HCT116 (cell line): ENCODE measurements at regions not wholly inside any gene's neighbourhood (a gene's known extent, or its start where the extent isn't known, plus 50 kb on each side); places are given as distances from the start of the nearest gene placed in this dataset.

ENCODE experiments used
- ATAC-seq: fragments of 200-7000 bp; cut with Tn5 transposase; 2 replicates; pipeline ENCODE4 v1.9.1; 2020; ENCODE audit warnings: mild to moderate bottlenecking, moderate library complexity
- BruUV-seq: library from RNA; stranded (reverse); fragments of 400-500 nt; replicated peaks from 2 replicates; lab custom pipeline; 2021; lab: Mats Ljungman, UMichigan
- CTCF ChIA-PET: fragments of 300-600 bp; sonication (Branson Sonifier 250); formaldehyde crosslinking; loops from one replicate; lab custom pipeline; 2021; ENCODE audit warnings: antibody characterized with exemption; lab: Charles Lee
- POLR2A ChIA-PET: fragments of 300-600, 350-600 bp; sonication (Branson Sonifier 250); formaldehyde crosslinking; loops from one replicate; lab custom pipeline; 2021; ENCODE audit warnings: antibody characterized with exemption; lab: Charles Lee
- RAD21 ChIA-PET, 2 experiments: fragments of 300-600 bp; sonication (Branson Sonifier 250); formaldehyde crosslinking; loops; one replicate each; lab custom pipeline; 2023; ENCODE audit warnings: low total read pairs in 2 of 2; ENCODE audit not compliant: uncharacterized antibody in 2 of 2, unreplicated experiment in 2 of 2, low non-redundant PET in 1 of 2; lab: Charles Lee
- DNase-seq: peaks from one replicate; pipeline ENCODE4 v3.0.0-alpha.2; 2010; ENCODE audit warnings: low read depth, low spot score
- H2AFZ ChIP-seq: fragments of 200-600 bp; shearing (Covaris generic), sonication (generic); 2 replicates; pipeline ENCODE4 v1.6.1; 2017; ENCODE audit warnings: low read depth, mixed run types, mixed read lengths, antibody characterized with exemption, low read length; ENCODE audit not compliant: poor library complexity, severe bottlenecking
- H3K27ac ChIP-seq: 2 replicates; pipeline ENCODE4 v1.5.1; 2012; ENCODE audit warnings: low read depth, low read length
- H3K27me3 ChIP-seq: fragments of 200-600 bp; sonication (generic); 2 replicates; pipeline ENCODE4 v1.6.1; 2016; ENCODE audit warnings: mixed run types, low read length, mixed read lengths; ENCODE audit not compliant: insufficient read depth
- H3K36me3 ChIP-seq, 2 experiments: fragments of 200-500 bp in 1 of 2; fragments of 200-600 bp in 1 of 2; sonication (Bioruptor generic) in 1 of 2; sonication (generic) in 1 of 2; 2 replicates each; pipeline versions ENCODE4 v1.5.1 to v1.6.1; 2014 to 2016; ENCODE audit warnings: low read length in 2 of 2, inconsistent platforms in 1 of 2, mixed read lengths in 1 of 2, mixed run types in 1 of 2; ENCODE audit not compliant: insufficient read depth in 2 of 2, control insufficient read depth in 1 of 2
- H3K4me1 ChIP-seq, 2 experiments: fragments of 200-600 bp in 1 of 2; sonication (generic) in 1 of 2; 2 replicates each; pipeline versions ENCODE4 v1.5.1 to v1.6.1; 2012 to 2017; ENCODE audit warnings: low read length in 2 of 2, inconsistent platforms in 1 of 2, mild to moderate bottlenecking in 1 of 2, mixed read lengths in 1 of 2, mixed run types in 1 of 2, moderate library complexity in 1 of 2; ENCODE audit not compliant: insufficient read depth in 2 of 2, control insufficient read depth in 1 of 2
- H3K4me2 ChIP-seq: fragments of 200-600 bp; sonication (generic); 2 replicates; pipeline ENCODE4 v1.6.1; 2017; ENCODE audit warnings: mixed run types, low read length, mixed read lengths
- H3K4me3 ChIP-seq, 2 experiments: fragments of 200-600 bp in 1 of 2; sonication (generic) in 1 of 2; replicated peaks in 1 of 2; 2 replicates each; pipeline ENCODE4 v1.5.1; 2011 to 2016; ENCODE audit warnings: low read length in 2 of 2, control low read depth in 1 of 2, low read depth in 1 of 2, mild to moderate bottlenecking in 1 of 2, mixed read lengths in 1 of 2, mixed run types in 1 of 2
- H3K79me2 ChIP-seq: fragments of 200-600 bp; sonication (generic); 2 replicates; pipeline ENCODE4 v1.6.1; 2017; ENCODE audit warnings: mild to moderate bottlenecking, mixed run types, low read length, moderate library complexity, mixed read lengths; ENCODE audit not compliant: insufficient read depth
- H3K9ac ChIP-seq: fragments of 200-600 bp; sonication (generic); 2 replicates; pipeline ENCODE4 v1.6.1; 2016; ENCODE audit warnings: low read length, mixed read lengths
- H3K9me2 ChIP-seq: fragments of 200-600 bp; sonication (generic), shearing (Covaris generic); 2 replicates; pipeline ENCODE4 v1.6.1; 2017; ENCODE audit warnings: mixed run types, mild to moderate bottlenecking, moderate library complexity; ENCODE audit not compliant: insufficient read depth
- H3K9me3 ChIP-seq, 2 experiments: fragments of 200-500 bp in 1 of 2; fragments of 200-600 bp in 1 of 2; sonication (Bioruptor generic) in 1 of 2; sonication (generic) in 1 of 2; 2 replicates each; pipeline ENCODE4 v1.6.1; 2014 to 2017; ENCODE audit warnings: low read length in 2 of 2, mixed read lengths in 2 of 2, inconsistent platforms in 1 of 2, low read depth in 1 of 2, mild to moderate bottlenecking in 1 of 2, mixed run types in 1 of 2, moderate library complexity in 1 of 2; ENCODE audit not compliant: control insufficient read depth in 1 of 2, insufficient read depth in 1 of 2
- H4K20me1 ChIP-seq: fragments of 200-600 bp; sonication (generic), shearing (Covaris generic); 2 replicates; pipeline ENCODE4 v1.6.1; 2017; ENCODE audit warnings: mixed run types, mild to moderate bottlenecking, moderate library complexity; ENCODE audit not compliant: insufficient read depth
- CBX3 ChIP-seq: IDR thresholded peaks from 2 replicates; pipeline ENCODE4 v1.6.1; 2012; ENCODE audit warnings: low read depth
- CEBPB ChIP-seq: IDR thresholded peaks from 2 replicates; pipeline ENCODE4 v1.6.1; 2012; ENCODE audit warnings: low read depth
- CTCF ChIP-seq, 3 experiments: fragments of 200-600 bp in 1 of 3; sonication (generic) in 1 of 3; IDR thresholded peaks in 2 of 3; conservative IDR thresholded peaks in 1 of 3; 2 replicates each; pipeline ENCODE4 v1.5.1; 2012 to 2017; ENCODE audit warnings: low read depth in 2 of 3, low read length in 2 of 3, antibody characterized with exemption in 1 of 3, borderline replicate concordance in 1 of 3, control low read depth in 1 of 3, mild to moderate bottlenecking in 1 of 3, mixed read lengths in 1 of 3, mixed run types in 1 of 3, moderate library complexity in 1 of 3; ENCODE audit not compliant: insufficient read depth in 1 of 3
- ELF1 ChIP-seq: IDR thresholded peaks from 2 replicates; pipeline ENCODE4 v1.6.1; 2012; ENCODE audit warnings: low read depth, borderline replicate concordance
- EZH2 ChIP-seq: fragments of 200-600 bp; sonication (generic); IDR thresholded peaks from 2 replicates; pipeline ENCODE4 v1.6.1; 2017; ENCODE audit warnings: antibody characterized with exemption, mixed run types
- EZH2phosphoT487 ChIP-seq: fragments of 200-600 bp; IDR thresholded peaks from 2 replicates; pipeline ENCODE4 v1.6.1; 2018; ENCODE audit warnings: antibody characterized with exemption, borderline replicate concordance
- MAX ChIP-seq: IDR thresholded peaks from 2 replicates; pipeline ENCODE4 v1.6.1; 2012
- RAD21 ChIP-seq: IDR thresholded peaks from 2 replicates; pipeline ENCODE4 v1.6.1; 2012; ENCODE audit warnings: low read depth, mild to moderate bottlenecking
- SIN3A ChIP-seq: IDR thresholded peaks from 2 replicates; pipeline ENCODE4 v1.6.1; 2012; ENCODE audit warnings: low read depth
- SP1 ChIP-seq: IDR thresholded peaks from 2 replicates; pipeline ENCODE4 v1.6.1; 2012; ENCODE audit warnings: low read depth
- SRF ChIP-seq: IDR thresholded peaks from 2 replicates; pipeline ENCODE4 v1.6.1; 2012; ENCODE audit warnings: low read depth
- YY1 ChIP-seq: IDR thresholded peaks from 2 replicates; pipeline ENCODE4 v1.6.1; 2011; ENCODE audit warnings: low read length, low read depth, moderate library complexity, mild to moderate bottlenecking; ENCODE audit not compliant: insufficient replicate concordance; ENCODE audit errors: extremely low read depth
- ZBTB33 ChIP-seq: IDR thresholded peaks from 2 replicates; pipeline ENCODE4 v1.6.1; 2011; ENCODE audit warnings: mild to moderate bottlenecking, low read length, moderate library complexity; ENCODE audit not compliant: insufficient replicate concordance; ENCODE audit errors: extremely low read depth
- ZNF274 ChIP-seq: fragments of 200-500 bp; sonication (Bioruptor generic); IDR thresholded peaks from 2 replicates; pipeline ENCODE4 v1.6.1; 2014; ENCODE audit warnings: mild to moderate bottlenecking, low read depth, low read length, inconsistent platforms
- intact Hi-C: fragments of 100-400 bp; cut with micrococcal nuclease; formaldehyde crosslinking; loops from 2 replicates; pipeline ENCODE4 v1.10.0; 2022

- H3K9ac ChIP-seq = no peak overlapping the region
- ChIA-PET POLR2A (no interaction called here), CTCF (no interaction called here), RAD21 (no interaction called here)
- no peaks in the 10 kb centered on the region for H3K79me2 ChIP-seq
- H3K9me2 ChIP-seq = no peaks in the 10 kb centered on the region
- no peak overlapping the region for H2AFZ ChIP-seq
- H3K4me1 ChIP-seq = no peaks in the 10 kb centered on the region
- H3K4me2 ChIP-seq = no peak overlapping the region
- intact Hi-C loops = no loop called here
- H3K9me3 ChIP-seq = no peaks in the 10 kb centered on the region
- no peak for ATAC-seq
- TF ChIP-seq EZH2 (no peak), SP1 (no peak), SRF (no peak), MAX (no peak), CEBPB (no peak), SIN3A (no peak), CTCF (IDR thresholded peaks at IDR 0.05 in 2 of 3, conservative IDR thresholded peaks at IDR 0.05 in 1 of 3; ENCODE audit: borderline replicate concordance in 1 of 3, insufficient read depth in 1 of 3, low read depth in 2 of 3, low read length in 2 of 3) (no peak), ELF1 (no peak), ZBTB33 (no peak), EZH2phosphoT487 (no peak), ZNF274 (no peak), YY1 (no peak), RAD21 (no peak), CBX3 (no peak)
- no TSS peak for BruUV-seq
- no peak overlapping the region for H3K27ac ChIP-seq
- no peak for DNase-seq
- H4K20me1 ChIP-seq = no peaks in the 10 kb centered on the region
- H3K4me3 ChIP-seq = no peak overlapping the region
- H3K36me3 ChIP-seq = no peaks in the 10 kb centered on the region
- H3K27me3 ChIP-seq = 0 out of 2 replicates have a peak, but pooled peaks cover 3% of the 10 kb centered on the region
Measured at GRCh38 chr12:30200864-30201263, 417.1 kb upstream of the TMTC1 start.
